Endothelial cell (in vitro differentiated cells): ENCODE measurements at regions not wholly inside any gene's neighbourhood (a gene's known extent, or its start where the extent isn't known, plus 50 kb on each side); places are given as distances from the start of the nearest gene placed in this dataset.

Experiments used
- DNase-seq: peaks from one replicate; pipeline ENCODE4 v3.0.0; 2021; ENCODE audit warnings: low spot score
- H3K27ac Mint-ChIP-seq: one replicate; pipeline ENCODE4 v1.8.0; 2021; ENCODE audit warnings: mixed read lengths, inconsistent platforms; ENCODE audit not compliant: unreplicated experiment
- H3K27me3 Mint-ChIP-seq: one replicate; pipeline ENCODE4 v1.8.0; 2021; ENCODE audit warnings: mild to moderate bottlenecking, moderate library complexity, mixed read lengths, inconsistent platforms; ENCODE audit not compliant: unreplicated experiment
- H3K36me3 Mint-ChIP-seq: one replicate; pipeline ENCODE4 v1.8.0; 2021; ENCODE audit warnings: mild to moderate bottlenecking, low read depth, mixed read lengths, inconsistent platforms; ENCODE audit not compliant: unreplicated experiment
- H3K4me1 Mint-ChIP-seq: one replicate; pipeline ENCODE4 v1.8.0; 2021; ENCODE audit warnings: mild to moderate bottlenecking, mixed read lengths, inconsistent platforms; ENCODE audit not compliant: unreplicated experiment
- H3K4me3 Mint-ChIP-seq: one replicate; pipeline ENCODE4 v1.8.0; 2021; ENCODE audit warnings: mild to moderate bottlenecking, mixed read lengths, inconsistent platforms; ENCODE audit not compliant: unreplicated experiment
- H3K9me3 Mint-ChIP-seq: one replicate; pipeline ENCODE4 v1.8.0; 2021; ENCODE audit warnings: mixed read lengths, inconsistent platforms; ENCODE audit not compliant: unreplicated experiment
- TF ChIP-seq, protein P1 (sequence below): fragments of 200-600 bp; sonication (generic); IDR thresholded peaks from one replicate; pipeline ENCODE4 v1.5.0; 2021; ENCODE audit warnings: antibody characterized with exemption; ENCODE audit not compliant: unreplicated experiment

DNA sequence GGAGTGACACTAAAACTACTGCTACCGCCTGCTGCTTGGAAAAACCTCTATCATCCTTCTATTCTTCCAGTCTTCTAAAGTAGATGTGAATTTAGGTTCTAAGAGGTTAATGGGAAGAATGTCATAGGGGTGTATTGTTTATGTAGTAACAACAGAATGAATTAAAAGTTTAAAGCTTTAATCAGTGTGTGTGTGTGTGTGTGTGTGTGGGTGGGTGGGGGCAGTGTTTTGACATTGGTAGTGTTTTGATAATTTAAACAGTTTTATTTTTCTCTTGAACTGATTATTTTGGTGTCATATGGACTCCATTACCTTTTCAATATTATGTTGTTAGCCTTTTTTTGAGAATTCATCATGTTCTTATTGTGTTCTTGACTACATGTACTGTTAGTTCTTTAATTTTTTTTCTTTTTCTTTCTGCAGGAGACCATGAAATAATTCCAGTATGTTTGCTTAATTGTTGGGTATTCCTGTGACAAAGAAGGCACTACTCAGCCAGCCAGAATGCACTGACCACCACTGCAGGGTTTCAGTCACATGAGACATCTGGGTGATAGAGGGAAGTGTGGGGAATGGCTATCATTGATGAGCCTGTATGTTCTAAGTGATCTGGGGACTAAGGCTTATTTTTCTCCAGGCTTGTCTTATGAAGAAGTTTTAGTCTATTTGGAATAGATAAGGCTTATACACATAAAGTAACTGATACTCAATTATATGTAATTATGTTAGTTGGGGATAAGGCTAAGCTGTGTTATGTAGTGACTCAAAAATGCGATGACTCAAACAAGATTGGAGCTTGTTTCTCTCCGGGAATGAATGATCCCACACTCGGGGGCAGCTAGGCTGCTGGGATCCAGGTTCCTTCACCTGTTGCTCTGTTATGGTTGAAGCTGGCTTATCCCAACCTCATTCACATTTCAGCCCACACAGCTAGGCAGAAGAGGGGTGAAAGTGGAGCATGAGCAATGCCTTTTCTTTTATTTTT is 50.2 kb upstream of the ACTBL2 start:
- Mint-ChIP-seq H3K4me1 (no peaks in the 10 kb centered on the region), H3K27ac (no peak overlapping the region)

More for the DNA sequence above, 50.2 kb upstream of the ACTBL2 start:
- Mint-ChIP-seq H3K27me3 (peaks cover 1% of the 10 kb centered on the region), H3K9me3 (no peaks in the 10 kb centered on the region), H3K4me3 (no peak overlapping the region), H3K36me3 (no peaks in the 10 kb centered on the region)
- no peak for DNase-seq
- TF ChIP-seq, protein P1, sequence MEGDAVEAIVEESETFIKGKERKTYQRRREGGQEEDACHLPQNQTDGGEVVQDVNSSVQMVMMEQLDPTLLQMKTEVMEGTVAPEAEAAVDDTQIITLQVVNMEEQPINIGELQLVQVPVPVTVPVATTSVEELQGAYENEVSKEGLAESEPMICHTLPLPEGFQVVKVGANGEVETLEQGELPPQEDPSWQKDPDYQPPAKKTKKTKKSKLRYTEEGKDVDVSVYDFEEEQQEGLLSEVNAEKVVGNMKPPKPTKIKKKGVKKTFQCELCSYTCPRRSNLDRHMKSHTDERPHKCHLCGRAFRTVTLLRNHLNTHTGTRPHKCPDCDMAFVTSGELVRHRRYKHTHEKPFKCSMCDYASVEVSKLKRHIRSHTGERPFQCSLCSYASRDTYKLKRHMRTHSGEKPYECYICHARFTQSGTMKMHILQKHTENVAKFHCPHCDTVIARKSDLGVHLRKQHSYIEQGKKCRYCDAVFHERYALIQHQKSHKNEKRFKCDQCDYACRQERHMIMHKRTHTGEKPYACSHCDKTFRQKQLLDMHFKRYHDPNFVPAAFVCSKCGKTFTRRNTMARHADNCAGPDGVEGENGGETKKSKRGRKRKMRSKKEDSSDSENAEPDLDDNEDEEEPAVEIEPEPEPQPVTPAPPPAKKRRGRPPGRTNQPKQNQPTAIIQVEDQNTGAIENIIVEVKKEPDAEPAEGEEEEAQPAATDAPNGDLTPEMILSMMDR, result no peak
